ENCODE measurements at regions not wholly inside any gene's neighbourhood (a gene's known extent, or its start where the extent isn't known, plus 50 kb on each side); places are given as distances from the start of the nearest gene placed in this dataset.

DNA sequence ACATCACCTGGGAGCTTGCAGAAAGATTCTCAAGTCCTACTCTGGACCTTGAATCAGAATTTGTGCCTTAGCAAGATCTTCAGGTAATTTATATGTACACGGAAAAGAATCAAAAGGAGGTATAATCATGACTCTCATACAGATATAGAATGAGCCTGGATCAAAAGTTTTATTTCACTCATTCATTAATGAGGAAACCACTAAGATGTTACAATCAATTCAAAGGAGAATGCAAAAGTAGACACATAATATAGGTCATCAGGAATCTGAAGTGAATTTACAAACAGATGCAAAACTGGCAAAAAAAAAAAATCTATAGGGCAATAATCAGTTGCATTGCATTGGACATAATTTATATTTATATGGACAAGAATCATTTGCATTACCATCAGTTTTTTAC, 195.4 kb upstream of the TLE3 start:
- TF ChIP-seq, protein P1, sequence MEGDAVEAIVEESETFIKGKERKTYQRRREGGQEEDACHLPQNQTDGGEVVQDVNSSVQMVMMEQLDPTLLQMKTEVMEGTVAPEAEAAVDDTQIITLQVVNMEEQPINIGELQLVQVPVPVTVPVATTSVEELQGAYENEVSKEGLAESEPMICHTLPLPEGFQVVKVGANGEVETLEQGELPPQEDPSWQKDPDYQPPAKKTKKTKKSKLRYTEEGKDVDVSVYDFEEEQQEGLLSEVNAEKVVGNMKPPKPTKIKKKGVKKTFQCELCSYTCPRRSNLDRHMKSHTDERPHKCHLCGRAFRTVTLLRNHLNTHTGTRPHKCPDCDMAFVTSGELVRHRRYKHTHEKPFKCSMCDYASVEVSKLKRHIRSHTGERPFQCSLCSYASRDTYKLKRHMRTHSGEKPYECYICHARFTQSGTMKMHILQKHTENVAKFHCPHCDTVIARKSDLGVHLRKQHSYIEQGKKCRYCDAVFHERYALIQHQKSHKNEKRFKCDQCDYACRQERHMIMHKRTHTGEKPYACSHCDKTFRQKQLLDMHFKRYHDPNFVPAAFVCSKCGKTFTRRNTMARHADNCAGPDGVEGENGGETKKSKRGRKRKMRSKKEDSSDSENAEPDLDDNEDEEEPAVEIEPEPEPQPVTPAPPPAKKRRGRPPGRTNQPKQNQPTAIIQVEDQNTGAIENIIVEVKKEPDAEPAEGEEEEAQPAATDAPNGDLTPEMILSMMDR (IDR thresholded peaks at IDR 0.05): no peak
- no peak for TF ChIP-seq POLR2A (IDR thresholded peaks at IDR 0.05)
